HG03558 (cell line): ENCODE measurements at regions not wholly inside any gene's neighbourhood (a gene's known extent, or its start where the extent isn't known, plus 50 kb on each side); places are given as distances from the start of the nearest gene placed in this dataset.

Source experiments
- ATAC-seq: cut with Tn5 transposase; IDR thresholded peaks from one replicate; pipeline ENCODE4 v1.9.1; 2021; ENCODE audit warnings: moderate number of reproducible peaks; ENCODE audit not compliant: unreplicated experiment; ENCODE audit errors: extremely low read depth

GRCh38 chr3:102078401-102078800, 229.1 kb downstream of the NFKBIZ start:
- no peak for ATAC-seq

GRCh38 chr3:102078854-102079808, 229.8 kb downstream of the NFKBIZ start:
- ATAC-seq, result no peak

DNA sequence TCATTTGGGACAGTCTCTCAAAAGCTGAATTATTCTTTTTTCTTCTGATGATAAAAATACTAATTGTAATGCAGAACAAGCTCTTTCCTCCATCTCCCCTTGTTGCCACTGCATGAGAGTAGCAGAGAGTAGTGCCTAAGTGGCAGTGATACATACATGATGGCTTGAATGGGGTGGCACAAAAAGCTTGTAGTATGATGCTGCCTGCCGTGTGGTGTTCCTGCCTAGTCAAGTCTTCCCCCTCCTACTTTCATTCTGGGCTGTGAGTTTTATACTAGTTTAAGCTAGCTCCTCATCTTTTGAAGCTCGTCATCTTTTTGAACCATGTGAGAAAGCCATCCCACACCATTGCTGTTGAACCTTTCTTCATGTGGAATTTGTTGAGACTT, 230.5 kb downstream of the NFKBIZ start:
- no peak for ATAC-seq

DNA sequence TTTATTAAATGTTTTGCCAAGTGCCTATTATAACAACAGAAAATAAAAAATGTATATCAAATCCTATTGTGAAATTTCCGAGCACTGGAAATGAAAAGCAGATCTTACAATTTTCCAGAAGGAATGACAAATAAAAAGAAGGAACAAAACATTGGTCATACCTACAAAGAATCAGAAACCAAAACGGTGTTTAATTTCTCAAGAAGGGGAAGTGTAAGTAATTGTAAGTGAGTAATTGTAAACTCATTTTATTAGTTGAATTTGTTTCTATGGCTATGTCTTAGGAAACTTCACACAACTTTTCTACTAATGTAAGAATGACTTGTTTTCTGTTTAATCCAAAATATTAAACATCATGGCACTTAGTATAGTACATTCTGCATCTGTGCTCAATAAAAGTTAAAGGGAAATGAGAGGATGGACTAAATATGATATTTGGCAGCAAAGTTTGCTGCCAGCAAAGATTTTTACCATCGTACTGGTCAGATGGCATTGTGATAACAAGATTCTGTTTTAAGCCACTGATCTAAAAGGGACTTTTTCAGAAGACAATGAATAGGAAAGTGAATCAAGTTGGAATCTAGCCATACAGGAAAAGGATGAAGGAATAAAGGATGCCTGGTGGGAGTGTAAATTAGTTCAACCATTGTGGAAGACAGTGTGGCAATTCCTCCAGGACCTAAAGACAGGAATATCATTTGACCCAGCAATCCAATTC, 232.4 kb downstream of the NFKBIZ start:
- ATAC-seq, result no peak

DNA sequence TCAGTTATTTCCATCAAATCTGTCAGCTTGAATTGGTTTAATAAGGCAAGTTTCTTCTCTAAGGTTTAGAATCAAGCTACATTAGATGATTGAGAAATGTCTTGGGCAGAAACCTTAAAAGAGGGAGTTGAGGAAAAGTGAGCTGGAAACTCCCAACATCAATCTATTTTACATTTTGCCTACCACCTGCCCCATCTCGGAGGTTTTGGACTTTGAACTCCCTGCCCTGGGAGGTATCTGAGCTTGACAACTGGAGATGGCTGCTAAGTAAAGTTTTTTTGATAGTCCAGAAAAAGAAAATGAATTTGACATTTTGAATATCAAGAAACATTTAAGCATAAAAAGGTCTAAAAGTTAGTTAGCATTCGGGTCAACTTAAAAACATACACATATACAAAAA, 234.2 kb downstream of the NFKBIZ start:
- ATAC-seq, result no peak

DNA sequence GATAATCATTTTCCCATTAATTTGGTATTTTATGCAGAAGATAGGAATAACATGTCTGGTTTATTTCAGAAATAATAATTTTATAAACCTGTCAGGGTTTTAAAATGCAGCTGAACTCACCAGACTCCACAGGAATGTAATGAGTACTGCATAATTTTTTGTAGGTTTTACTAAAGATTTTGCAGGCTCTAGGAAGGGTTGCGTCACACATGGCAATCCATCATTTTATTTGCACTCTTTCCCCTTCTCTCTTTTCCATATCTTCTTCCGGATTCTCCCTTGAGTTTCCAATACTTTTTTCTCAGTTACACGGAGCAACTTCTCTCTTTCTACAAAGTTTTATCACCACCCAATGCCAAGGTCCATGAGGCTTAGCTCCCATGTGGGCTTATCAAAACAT, 234.7 kb downstream of the NFKBIZ start:
- no peak for ATAC-seq

DNA sequence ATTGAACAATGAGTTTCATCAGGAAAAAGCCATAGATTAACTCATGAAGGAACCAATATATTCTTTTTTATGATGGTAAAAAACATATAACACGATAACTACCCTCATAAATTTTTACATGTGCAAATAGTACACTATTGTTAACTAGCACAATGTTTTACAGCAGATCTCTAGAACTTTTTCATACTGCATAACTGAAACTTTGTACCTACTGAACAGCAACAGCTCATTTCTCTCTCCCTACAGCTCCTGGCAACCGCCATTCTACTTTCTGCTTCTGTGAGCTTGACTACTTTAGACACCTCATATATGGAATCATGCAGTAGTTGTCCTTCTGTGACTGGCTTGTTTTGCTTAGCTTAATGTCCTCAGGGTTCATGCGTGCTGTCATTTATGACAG, 235.4 kb downstream of the NFKBIZ start:
- ATAC-seq, result peak; percentile 53

DNA sequence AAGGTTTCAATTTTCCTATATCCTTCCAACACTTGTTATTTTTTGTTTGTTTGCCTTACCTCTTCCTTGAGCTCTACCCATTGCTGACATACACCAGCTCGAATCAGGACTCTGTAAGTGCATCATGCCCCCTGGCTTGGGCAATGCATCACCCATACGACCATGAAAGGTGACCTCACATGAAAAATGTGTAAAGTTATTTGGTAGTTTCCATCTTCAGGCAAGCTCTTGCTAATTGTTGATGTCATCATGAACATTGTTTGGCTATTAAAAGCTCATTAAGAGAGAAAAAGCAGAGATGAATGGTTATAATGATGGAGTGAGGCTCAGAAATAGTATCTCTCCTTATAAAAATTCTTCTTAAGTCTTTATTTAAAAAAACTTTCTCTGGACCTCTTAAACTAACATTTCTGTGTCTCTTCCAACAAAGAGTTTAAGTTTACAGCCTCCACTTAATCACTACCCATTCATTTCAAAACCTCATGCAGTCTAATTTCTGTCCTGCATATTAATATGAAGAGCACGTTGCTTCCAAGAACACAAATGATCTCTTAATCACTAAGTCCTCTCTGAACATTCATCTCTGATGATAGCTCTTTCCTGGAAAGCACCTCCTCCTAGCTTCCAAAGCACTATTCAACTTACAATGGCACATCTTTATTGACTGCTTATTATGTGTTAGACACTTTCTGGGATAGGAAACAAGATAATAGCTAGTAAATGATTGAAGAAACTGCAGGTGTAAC, 236.3 kb downstream of the NFKBIZ start:
- no peak for ATAC-seq

GRCh38 chr3:102087236-102087635, 237.9 kb downstream of the NFKBIZ start:
- ATAC-seq, result no peak

DNA sequence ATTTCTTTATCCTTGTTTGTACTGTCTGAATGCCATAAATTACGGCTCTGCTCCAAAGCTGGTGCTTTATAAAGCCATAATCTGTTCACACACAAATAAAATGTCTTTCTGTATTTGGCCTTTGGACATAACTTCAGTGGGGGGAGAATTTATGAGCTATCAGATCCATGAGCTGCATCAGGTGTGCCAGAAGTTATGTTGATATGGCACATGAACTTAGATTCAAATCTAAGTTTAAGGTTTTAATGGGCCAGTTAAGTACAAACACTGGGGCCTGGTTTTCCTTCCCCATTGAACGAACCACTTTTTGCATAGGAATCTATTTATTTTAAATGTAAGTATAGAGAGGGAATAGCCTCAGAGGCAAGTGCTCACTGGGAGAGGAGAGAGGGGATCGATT, 239.9 kb downstream of the NFKBIZ start:
- ATAC-seq, result no peak

- no peak for ATAC-seq
These were observed 240.8 kb downstream of the NFKBIZ start for GRCh38 chr3:102089904-102090720.

DNA sequence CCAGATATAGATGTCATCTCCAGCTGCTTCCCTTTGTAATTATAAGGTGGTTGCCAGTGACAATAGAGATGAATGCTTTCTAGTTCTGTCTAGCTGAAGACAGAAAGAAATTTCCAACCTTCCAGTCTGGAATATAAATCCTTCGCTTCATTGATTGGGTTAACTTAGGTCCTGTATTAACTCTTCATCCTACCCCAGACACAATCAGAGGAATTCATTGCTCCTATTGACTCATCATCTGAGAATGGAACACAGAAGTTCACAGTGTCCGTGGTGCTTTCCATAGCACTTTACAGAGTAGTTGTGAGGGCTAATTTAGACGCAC, 241.4 kb downstream of the NFKBIZ start:
- no peak for ATAC-seq

- no peak for ATAC-seq
These were observed 242.0 kb downstream of the NFKBIZ start for GRCh38 chr3:102091358-102091757.

DNA sequence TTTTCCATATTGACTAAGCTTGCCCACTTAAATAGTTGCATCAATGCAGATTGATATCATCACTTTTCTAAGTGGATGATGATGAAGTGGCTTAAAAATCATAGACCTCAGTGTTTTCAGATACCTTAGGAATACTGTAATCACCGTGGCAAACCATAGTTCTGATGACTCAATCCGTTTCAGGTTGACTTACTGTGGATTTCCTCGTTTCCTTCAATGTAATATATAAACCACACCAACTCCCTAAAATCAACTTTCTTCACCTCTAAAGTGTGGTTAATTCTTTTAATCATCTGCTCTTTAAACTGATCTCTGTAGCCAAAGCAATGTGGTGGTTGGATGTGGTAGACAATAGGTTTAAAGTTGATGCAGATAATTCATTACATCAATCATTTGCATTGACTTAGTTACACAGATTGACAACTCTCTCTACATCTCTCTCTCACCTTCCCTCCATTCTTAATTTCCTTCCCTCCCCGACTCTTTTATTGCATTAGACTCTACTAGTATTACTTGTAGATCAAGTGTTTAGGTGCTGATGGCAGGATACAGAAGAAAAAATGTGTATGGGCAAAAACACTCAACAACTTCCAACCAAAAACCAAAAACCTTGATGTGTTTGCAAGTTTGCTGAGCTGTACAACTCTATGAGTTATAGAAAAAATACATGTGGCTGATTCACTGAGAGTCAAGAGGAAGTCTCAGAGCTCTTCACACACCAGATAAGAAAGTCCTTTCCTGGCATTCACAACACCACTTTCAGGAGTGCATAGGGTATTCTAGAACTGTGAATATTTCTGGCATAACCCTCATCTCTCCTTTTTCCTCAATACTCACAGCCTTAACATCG, 243.5 kb downstream of the NFKBIZ start:
- ATAC-seq, result no peak

DNA sequence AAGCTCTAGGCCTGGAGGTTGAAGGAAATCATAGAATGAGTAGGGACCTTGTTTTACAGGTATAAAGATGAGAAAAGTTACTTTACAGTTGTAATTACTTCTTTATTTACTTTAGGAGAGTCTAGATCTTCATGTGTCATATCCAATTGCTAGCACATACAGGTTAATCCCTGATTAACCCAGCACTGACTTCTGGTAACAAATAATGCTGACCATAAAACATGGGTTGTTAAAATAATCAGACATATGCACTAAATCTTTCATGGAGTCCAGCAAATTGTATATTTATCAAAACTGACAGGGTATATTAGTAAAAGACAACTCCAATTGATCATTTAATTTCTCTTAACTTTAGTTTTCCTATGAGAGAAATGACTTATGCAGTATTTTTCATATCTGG, 245.2 kb downstream of the NFKBIZ start:
- no peak for ATAC-seq

DNA sequence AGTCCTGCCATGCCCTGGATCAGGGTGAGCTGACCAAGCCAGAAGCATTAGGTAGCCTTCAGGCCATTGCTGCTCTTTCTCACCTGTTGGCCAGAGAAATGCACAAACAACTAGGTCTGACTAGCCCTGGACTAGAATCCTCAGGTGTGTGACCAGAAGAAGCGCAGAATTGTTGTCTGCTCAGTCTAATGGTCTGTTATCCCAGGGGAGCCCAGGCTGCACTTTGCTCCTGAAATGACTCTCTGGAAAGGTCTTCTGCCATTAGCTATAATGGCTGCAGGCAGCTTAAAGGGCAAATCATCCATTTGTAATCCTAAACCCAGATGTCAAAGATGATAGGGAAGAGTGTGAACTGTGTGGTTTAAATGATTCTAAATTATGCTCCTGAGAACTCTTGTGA, 246.1 kb downstream of the NFKBIZ start:
- no peak for ATAC-seq

DNA sequence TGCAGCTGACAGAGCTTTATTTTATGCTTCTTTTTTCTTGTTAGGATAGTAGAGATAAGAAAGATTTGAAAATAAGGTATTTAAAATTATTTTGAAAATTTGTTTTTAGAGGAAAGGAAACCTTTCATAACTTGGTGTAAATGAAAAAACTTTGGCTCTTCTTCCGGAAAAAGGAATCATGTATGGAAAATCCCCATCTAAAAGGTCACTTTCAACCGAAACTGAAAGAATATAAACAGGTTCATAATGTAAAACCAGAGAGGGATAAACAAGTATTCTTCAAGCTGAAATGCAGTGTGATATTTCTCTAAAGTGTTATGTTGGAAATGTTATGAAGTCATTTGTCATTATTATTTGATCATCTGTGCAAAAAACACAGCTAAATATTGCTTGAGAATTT, 246.8 kb downstream of the NFKBIZ start:
- ATAC-seq, result no peak

- ATAC-seq, result no peak
These were observed 249.0 kb downstream of the NFKBIZ start for GRCh38 chr3:102098130-102098885.

DNA sequence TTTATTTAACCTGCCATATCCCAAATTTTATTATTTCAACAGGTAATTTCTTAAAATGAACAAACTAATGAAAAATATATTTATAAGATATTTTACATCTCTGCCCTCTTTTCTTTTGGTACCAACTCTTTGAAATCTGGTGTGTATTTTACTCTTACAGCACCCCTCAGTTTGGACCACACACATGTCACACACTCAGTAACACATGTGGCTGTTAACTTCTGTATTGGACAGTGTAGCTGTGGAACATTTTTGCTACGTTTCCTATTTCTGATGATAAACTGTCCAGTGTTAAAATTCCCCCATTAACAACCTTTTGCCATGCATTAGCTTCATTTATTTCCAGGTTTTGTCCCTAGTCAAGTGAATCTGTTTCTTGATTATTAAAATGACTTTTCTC, 250.6 kb downstream of the NFKBIZ start:
- no peak for ATAC-seq
